GM12875 (cell line): ENCODE measurements at regions not wholly inside any gene's neighbourhood (a gene's known extent, or its start where the extent isn't known, plus 50 kb on each side); places are given as distances from the start of the nearest gene placed in this dataset.

Experiments used
- H3K4me3 ChIP-seq: one replicate; pipeline ENCODE4 v1.5.1; 2011; ENCODE audit warnings: low read depth, low read length, control low read depth
- TF ChIP-seq, protein P1 (sequence below): IDR thresholded peaks from 2 replicates; pipeline ENCODE4 v1.5.1; 2011; ENCODE audit warnings: low read depth, mild to moderate bottlenecking, control low read depth, inconsistent platforms, low read length, moderate library complexity, borderline replicate concordance; ENCODE audit not compliant: insufficient read depth

DNA sequence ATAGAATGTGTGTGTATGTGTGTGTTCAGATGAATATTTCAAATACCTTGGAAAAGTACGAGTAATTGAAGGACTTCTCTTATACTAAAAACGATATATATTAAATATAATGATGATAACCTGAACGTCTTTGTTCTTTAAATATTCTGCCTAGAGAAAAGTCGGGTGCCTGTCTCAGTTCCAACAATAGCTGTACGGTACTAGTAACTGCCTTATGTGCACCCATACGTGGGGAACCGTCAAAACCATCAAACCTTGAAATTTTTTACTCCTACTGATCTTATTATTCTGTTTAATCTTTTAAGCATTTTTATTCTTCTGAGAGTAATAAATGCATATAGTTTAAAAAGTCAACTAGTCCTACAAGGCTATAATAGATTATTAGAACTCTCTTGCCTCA is 1045.7 kb downstream of the C4orf33 start:
- H3K4me3 ChIP-seq, result no peak overlapping the region
- TF ChIP-seq, protein P1, sequence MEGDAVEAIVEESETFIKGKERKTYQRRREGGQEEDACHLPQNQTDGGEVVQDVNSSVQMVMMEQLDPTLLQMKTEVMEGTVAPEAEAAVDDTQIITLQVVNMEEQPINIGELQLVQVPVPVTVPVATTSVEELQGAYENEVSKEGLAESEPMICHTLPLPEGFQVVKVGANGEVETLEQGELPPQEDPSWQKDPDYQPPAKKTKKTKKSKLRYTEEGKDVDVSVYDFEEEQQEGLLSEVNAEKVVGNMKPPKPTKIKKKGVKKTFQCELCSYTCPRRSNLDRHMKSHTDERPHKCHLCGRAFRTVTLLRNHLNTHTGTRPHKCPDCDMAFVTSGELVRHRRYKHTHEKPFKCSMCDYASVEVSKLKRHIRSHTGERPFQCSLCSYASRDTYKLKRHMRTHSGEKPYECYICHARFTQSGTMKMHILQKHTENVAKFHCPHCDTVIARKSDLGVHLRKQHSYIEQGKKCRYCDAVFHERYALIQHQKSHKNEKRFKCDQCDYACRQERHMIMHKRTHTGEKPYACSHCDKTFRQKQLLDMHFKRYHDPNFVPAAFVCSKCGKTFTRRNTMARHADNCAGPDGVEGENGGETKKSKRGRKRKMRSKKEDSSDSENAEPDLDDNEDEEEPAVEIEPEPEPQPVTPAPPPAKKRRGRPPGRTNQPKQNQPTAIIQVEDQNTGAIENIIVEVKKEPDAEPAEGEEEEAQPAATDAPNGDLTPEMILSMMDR, result no peak

DNA sequence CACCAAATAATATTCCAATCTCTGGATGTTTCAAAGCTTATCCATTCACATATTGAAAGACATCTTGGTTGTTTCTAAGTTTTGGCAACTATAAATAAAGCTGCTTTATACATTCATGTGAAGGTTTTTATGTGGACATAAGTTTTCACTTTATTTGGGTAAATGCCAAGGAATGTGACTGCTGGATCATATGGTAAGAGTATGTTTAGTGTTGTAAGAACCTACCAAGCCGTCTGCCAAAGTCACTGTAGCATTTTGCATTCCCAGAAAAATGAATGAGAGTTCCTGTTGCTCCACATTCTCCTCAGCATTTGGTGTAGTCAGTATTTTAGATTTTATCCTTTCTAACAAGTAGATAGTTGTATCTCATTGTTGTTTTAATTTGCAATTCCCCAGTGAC is 1047.7 kb downstream of the C4orf33 start:
- TF ChIP-seq, protein P1, result no peak
- no peak overlapping the region for H3K4me3 ChIP-seq

DNA sequence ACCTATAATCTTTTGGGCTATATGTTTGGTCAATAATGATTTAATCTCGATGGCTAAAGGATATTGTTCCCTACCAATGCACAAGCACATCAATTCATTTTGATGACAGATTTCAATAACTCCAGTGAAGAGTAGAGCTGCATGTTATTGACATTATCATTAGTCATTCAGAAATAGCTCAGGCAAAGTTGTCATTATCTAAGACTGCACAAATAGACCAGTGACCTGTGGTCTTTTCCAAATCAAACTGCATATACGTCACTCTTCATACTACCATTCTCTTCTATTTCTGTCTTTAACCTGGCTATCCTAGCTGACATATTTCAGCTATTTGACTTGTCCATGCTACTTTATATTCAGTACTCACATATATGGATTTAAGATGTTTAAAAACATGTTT is 1050.8 kb downstream of the C4orf33 start:
- H3K4me3 ChIP-seq, result no peak overlapping the region
- TF ChIP-seq, protein P1, result no peak

DNA sequence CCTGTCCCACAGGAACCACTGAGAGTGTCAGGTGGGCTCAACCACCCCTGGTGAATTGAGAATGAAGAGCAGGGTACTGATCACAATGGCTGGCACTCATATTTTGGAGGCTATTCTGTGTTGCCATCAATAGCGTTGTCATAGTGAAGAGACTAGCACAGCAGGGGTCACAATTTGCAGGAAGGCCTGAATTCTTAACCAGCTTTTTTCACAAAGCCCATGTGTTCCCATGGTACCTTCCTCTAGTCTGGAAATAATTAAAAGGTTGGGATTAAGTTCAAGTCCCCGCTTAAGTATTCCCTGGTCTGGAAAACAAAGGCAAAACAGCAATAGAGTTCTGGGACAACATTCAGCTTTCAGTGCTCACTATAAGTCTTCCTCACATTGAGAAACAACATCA is 1051.7 kb downstream of the C4orf33 start:
- no peak overlapping the region for H3K4me3 ChIP-seq
- TF ChIP-seq, protein P1, result no peak

DNA sequence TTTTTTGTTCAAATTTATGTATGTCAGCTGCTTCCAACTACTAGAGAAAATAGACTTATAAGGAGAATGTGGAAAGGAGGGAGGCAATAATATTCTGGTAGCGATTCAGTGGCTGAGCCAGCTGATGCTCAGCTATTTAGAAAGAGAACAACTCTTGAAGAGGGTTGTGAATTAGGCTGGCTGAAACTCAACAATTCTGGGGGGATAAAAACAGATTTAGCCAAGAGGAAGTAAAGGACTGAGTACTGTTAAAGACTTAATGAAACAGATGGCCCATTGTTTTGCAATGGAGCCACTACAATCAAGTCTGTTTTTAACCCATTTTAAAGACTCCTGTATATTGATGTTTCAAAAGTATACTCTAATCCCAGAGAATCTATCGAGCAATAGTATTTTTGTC is 1058.9 kb downstream of the C4orf33 start:
- H3K4me3 ChIP-seq, result no peak overlapping the region
- TF ChIP-seq, protein P1, result no peak

DNA sequence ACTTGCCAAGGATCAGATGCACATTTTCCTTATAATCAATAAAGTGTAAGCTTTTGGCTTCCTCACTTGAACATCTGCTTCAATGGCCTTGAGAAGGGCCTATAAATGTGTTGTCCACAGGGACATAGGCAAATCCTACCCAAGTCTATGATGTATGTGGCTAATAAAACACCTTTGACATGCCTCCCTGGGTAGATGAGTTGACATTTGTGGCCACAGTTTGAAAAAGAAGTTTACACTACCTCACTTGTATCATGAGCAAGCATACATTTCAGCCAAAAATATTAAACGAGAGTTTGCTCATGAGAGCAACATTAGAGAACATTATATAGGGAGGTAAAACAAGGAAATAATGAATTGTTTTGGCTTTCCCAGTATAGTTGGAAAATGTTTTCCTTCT is 1067.7 kb downstream of the C4orf33 start:
- TF ChIP-seq, protein P1, result no peak
- no peak overlapping the region for H3K4me3 ChIP-seq

DNA sequence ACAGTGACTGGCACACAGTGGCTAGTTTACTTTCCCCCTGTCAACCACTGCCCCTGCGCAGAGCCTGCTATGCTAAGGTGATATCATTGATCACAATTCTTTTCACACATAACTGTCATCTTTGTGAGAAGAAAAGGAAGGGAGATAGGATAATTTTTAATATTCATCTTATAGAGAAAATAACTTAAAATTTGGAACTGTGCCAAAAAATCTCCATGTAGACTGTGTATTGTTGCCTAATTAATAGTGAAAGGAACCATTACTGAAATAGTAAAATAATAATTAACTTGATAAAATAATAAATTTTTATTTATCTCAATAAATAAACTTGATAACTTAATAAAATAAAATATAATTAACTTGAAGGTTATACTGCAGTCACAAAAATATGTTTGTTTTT is 1069.4 kb downstream of the C4orf33 start:
- no peak overlapping the region for H3K4me3 ChIP-seq
- TF ChIP-seq, protein P1, result no peak
